GM13976 (cell line): ENCODE measurements at regions not wholly inside any gene's neighbourhood (a gene's known extent, or its start where the extent isn't known, plus 50 kb on each side); places are given as distances from the start of the nearest gene placed in this dataset.

ENCODE experiments used
- DNase-seq: peaks from one replicate; pipeline ENCODE4 v3.0.0; 2012; ENCODE audit warnings: low spot score
- in situ Hi-C: fragments of 300-500 bp; cut with MboI; formaldehyde crosslinking; loops from one replicate; pipeline ENCODE4 v1.12.0; 2022; ENCODE audit warnings: low sequenced_read_pairs, mixed read lengths, inconsistent platforms; ENCODE audit not compliant: unreplicated experiment
- TF ChIP-seq, protein P1 (sequence below): IDR thresholded peaks from 2 replicates; pipeline ENCODE4 v1.5.1; 2012; ENCODE audit warnings: borderline replicate concordance, mild to moderate bottlenecking; ENCODE audit not compliant: insufficient read depth; ENCODE audit errors: extremely low read depth, missing control alignments, control extremely low read depth

DNA sequence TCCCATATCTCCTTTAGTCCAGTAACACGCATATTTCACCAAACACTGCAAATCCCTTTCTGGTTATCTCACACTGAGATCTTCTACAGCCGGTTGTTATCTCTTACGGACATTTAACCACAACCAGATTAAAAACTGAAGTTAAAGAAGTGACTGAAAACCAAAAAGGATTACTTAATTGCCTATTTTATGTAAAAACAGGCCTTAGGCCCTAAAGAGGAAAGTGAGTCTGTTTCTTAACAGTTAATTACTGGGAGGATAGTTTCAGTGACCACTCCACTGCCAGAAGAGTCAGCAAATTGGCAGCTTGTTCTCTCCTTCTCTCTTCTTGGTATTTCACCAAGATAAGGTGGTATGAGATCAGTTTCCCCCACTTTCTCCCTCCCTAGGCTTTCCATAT, 161.9 kb upstream of the MEOX2 start:
- DNase-seq, result no peak
- in situ Hi-C loops, result no loop called here
- TF ChIP-seq, protein P1, sequence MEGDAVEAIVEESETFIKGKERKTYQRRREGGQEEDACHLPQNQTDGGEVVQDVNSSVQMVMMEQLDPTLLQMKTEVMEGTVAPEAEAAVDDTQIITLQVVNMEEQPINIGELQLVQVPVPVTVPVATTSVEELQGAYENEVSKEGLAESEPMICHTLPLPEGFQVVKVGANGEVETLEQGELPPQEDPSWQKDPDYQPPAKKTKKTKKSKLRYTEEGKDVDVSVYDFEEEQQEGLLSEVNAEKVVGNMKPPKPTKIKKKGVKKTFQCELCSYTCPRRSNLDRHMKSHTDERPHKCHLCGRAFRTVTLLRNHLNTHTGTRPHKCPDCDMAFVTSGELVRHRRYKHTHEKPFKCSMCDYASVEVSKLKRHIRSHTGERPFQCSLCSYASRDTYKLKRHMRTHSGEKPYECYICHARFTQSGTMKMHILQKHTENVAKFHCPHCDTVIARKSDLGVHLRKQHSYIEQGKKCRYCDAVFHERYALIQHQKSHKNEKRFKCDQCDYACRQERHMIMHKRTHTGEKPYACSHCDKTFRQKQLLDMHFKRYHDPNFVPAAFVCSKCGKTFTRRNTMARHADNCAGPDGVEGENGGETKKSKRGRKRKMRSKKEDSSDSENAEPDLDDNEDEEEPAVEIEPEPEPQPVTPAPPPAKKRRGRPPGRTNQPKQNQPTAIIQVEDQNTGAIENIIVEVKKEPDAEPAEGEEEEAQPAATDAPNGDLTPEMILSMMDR, result no peak

DNA sequence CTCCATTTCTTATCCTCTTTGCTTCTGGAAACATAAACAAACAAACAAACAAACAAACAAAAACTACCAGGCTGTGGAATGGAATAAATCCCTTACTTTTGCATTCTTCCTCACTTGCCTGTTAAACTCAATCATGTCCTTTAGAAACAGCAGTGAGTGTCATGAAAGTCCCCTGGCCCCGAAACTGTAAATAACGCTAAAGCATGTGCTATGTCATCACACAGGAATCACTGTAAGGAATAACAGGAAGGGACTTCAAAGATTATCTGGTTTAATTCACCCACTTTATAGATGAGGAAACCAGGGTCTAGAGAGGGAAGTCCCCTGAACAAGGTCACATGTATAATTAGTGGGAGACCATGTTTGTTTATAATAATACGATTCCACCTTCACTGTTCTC, 159.4 kb upstream of the MEOX2 start:
- in situ Hi-C loops, result no loop called here
- TF ChIP-seq, protein P1, result no peak

DNA sequence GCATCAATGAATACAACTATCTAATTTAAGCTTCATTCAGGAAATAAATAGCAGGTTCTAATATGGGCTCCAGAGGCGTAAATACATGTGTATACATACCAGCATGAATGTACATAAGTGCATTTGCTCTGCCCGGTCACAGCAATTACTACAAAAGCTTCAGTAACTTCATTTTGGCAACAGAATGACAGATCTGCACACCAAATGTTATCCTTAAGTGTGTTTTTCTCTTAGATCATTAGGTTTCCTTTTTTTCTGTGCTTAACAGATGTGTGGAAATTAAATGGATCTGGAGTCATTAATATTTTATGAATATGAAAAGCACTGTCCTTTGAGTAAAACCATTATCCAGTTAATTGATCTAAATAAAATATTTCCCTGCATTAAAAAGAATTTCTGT, 159.0 kb upstream of the MEOX2 start:
- TF ChIP-seq, protein P1, result no peak
- in situ Hi-C loops, result no loop called here
- DNase-seq, result no peak

More for the DNA sequence above, 159.4 kb upstream of the MEOX2 start:
- no peak for DNase-seq

DNA sequence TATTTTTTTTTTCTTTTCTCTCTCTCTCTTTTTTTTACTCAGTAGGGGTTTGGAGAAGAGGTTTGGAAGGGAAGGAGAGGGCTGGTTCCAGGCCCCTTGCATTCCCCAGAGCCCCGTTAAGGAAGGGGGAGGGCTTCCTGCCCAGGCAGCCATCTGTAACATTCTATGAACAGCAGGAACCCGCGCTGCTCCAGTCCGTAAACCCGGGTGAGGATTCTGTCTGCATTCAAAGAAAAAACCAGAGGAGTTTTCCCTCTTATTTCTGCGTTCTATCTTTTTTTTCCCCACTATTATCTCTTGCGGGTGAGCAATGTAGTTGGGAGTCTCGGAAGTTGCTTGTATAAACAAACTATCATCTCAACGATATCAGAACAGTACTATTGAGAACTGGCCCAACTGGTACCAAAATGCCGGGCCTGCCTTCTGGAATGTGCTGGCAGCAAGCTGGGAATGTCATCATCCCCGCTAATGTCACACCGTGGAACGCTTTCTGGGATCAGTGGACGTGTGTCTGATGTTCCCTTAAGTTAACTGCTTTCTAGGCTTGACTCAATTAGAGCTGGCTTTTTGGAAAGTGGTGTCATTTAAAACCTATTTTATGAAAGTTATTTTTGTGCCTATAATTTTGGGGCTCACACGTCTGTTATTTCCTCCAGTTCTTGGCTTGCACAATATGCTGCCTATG, 153.1 kb upstream of the MEOX2 start:
- TF ChIP-seq, protein P1, result no peak
- in situ Hi-C loops, result no loop called here
- no peak for DNase-seq

DNA sequence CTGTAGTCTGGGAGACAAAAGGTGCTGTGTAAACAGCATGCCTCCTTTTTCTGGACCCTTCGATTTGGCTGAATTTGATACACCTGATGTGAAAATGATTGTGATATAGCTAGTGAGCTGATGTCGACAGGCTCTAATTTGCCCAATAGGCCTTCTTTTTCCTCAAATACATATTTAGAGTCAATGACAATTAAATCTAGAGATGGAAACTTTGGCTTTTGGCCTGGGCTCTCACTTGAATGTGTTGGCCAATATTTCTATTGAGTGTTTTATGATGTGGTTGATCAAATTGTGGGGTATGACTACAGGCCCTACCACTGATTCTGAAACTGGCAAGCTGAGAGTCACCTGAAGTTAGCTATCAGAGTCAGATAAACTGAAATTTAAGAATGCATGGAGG, 151.8 kb upstream of the MEOX2 start:
- DNase-seq, result no peak
- TF ChIP-seq, protein P1, result no peak
- in situ Hi-C loops, result no loop called here

DNA sequence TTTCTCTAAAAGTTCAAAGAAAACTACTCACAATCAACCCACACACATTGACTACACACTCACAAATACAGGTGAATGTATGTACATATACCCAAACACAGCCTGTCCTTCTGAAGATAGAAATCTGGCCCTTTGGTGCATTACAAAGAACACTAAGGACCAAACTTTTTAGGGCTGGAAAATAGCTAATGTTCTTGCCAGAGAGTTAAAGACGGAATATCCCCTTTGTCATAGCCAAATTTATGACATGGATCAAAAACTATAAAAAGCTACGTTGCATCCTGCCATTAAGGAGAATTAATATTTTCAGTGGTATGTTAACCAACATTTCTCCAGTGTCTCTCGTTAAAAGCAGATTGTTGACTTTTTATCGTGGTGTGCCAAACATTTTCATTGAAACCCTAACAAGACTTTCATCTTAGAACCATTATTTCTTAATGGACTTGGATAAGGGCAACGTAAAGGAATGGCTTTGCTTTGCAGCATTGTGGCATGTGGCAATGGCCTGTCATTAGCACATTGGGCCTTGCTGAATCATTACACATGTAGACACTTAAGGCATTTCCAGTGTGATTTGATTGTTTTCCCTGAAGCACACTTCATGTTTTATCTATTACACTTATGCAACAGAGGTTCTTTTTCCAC, 150.9 kb upstream of the MEOX2 start:
- DNase-seq, result no peak
- TF ChIP-seq, protein P1, result no peak
- in situ Hi-C loops, result no loop called here
